Islet precursor cell (in vitro differentiated cells): ENCODE measurements at regions not wholly inside any gene's neighbourhood (a gene's known extent, or its start where the extent isn't known, plus 50 kb on each side); places are given as distances from the start of the nearest gene placed in this dataset.

Experiments
- DNase-seq: peaks from one replicate; pipeline ENCODE4 v3.0.0-alpha.2; 2018

DNA sequence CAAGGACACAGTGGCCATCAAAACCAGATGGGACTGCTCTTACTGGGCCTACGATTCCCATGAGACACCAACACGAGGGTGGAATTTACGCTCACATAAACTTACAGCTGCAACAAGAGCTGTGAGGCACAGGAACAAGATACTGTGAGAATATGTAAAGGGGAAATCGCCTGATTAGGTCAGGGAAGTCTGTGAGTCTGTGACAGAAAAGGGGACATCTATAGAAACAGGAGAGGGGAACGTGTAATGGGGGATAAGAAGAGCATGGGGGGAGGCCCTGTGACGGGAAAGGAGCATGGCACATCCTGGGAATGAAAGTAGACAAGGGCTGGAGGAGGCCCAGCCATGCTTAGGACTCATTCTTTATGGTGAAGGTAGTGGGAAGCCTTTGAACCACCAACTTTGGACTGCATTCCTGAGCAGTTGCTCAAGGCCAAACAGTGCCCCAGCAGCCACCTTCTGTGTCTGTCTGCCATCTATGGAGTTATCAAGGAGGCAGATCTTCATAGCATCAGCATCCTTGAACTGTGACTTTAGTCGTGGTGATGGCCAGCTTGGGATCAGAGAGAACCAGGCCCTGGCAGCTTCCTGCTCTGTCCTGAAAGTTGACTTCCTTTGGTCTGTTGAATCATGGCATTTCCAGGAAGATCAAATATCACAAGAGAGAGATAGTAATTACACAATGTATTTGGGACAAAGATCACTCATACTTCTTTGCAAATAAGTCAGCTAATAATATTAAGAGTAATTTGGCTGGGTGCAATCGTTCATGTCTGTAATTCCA is 87.9 kb upstream of the FAM169A start:
- peak; percentile 85 for DNase-seq

DNA sequence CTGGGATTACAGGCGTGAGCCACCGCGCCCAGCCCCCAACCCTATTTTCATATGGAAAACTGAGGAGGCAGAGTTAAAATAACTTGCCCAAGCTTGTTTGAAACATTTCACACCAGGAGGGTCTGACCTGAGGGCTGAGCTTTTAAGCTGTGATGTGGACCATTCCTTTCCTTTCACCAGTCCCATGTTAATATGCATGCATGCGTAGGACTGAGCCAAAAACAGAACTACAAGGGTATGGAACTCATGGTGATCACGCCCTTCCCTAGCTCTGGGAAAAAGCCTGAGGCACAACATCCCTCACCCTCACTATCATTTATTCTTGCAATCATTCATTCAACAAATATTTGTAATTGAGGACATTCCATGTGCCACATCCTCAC is 87.4 kb upstream of the FAM169A start:
- no peak for DNase-seq

DNA sequence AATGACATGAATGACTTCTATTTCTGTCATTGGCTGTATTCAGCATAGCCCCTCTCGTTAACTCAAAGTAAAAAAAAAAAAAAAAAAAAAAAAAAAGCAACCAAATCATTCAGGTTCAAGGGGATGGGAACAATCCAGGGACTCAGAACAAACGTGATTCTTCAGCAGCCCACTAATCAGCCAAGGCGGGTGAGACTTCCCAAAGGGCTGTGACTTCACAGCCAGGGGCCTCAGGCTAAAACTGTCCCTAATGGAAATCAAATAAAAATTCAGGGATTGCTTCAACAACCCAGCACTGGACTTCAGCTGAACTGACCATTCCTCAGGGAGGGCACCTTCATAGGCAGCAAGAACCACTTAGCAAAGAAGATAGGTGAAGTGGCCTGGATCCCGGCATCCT is 86.2 kb upstream of the FAM169A start:
- no peak for DNase-seq

DNA sequence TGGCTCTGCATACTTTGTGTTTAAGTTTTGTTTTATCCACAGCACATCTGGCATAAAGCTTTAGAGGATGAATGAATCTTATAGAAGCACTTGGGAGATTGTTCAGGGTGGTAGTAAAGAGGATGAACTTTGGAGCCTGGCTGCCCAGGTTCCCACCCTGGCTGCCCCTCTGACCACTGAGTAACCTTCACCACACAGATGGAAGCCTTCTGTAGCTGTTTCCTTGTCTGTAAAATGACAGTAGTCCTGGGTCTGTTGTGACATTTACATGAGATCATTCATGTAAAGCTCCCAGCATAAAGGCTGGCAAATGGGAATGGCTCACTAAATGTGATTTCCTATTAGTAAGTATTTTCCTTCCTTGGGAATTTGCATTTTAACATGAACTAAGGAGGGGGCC is 85.7 kb upstream of the FAM169A start:
- no peak for DNase-seq

DNA sequence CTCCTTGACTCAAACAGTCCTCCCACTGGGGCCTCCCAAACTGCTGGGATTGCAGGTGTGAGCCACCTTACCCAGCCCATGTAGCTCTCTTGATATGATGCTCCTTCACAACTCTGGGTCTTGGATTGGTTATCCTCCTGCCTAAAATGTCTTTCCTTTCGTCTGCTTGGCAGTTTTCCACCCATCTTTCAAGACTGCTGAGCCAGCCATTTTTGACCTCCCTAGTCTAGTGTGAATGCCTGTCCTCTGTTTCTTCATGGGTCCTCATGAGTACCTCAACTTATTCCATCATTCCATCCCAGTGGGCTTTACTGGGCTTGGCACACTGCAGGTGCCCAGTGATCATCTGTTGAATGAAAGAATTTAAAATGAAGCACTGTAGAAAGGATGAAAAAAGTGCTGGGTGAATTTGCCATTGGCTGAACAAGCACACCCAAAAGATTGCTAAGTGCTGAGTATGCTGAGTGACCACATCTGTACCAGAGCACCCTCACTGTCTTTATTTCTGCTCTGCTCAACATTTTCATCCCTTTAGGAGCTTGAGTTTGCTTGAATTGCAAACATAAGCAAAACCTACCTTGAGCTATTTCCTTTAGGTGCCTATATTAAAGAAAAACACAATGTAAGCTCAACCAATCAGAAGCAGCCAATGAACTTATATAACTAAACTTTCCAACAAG is 84.8 kb upstream of the FAM169A start:
- no peak for DNase-seq

DNA sequence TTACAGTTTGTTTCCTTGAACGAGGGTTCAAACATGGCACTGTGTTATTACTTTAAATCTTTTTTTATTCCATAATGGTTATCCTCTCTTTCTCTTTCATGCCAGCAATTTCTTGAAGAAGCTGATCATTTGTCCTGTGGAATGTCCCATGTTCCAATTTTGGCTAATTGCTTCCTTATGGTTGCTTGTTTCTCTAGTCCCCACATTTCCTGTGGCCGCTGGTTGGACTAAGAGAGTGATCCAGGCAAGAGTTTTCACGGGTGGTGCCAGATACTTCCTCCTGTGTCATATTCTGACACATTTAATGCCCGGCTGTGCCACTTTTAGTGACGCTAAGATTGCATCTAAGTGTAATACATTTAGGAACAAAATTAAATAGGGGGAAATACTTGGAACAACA is 83.8 kb upstream of the FAM169A start:
- no peak for DNase-seq

DNA sequence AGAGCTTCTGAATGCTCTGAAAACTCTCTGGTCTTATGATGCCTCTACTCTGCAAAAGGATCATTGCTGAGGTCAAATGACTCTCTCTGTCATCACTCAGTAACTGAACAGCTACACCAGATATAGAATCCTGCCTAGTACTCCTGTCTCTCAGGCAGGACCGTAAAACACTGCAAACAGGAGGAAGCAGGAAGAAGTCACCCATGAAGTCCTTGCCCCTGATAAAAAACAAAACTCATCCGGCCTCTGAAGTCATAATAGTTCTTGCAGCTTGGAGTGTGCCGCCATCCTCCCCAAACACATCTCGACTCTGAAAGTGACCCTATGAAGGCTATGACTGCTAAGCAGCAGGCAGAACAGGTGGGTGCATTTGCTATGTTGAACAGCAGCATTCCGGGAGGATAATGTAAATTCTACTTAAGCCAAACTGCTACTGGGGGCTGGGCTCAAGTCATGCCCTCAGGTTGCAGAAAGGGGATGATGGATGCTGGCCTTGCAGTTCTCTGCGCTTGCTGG is 81.9 kb upstream of the FAM169A start:
- peak; percentile 72 for DNase-seq

DNA sequence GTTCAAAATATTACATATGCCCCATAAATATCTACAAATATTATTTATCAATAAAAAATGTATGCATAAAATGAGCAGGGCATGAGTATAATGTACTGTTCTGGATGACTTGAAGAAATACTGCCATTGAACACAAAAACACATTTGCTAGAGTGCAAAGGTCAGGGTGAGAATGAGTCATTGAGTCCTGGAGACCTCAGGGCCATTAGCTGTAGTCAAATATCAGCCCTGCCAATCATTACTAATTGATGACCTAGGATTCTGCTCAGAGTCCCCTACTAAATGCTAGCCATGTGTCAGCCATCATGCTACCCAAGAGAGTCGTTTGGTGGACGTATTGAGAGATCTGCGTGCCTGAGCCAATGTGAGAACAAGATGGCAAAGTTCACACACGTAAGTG is 80.3 kb upstream of the FAM169A start:
- no peak for DNase-seq

DNA sequence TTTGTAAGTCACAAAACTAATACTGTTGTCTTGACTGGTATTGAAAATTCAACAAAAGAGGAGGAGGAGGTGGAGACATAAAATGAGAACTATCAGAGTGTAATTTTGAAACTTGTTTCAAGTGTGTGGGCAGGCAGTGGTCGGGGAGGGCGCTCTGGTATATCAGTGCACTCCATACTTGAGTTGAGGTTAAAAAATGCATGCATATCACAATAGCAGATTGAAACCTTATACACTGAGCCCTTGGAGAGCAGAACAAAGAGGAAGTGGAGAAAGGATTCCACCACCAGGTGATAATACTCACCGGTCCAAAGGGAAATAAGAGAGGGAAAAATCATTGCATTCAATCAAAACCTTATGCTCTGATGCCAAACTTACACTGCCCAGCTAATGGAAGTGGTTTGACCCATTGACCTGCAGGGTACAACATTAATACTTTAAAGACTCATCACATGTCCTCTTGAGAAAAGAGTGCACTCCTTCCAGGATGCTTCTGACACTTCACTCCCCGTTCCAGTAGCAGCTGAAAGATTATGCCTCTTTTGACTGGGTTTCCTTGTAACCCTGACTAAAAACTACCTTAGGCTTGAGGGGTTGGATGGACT is 79.5 kb upstream of the FAM169A start:
- no peak for DNase-seq

DNA sequence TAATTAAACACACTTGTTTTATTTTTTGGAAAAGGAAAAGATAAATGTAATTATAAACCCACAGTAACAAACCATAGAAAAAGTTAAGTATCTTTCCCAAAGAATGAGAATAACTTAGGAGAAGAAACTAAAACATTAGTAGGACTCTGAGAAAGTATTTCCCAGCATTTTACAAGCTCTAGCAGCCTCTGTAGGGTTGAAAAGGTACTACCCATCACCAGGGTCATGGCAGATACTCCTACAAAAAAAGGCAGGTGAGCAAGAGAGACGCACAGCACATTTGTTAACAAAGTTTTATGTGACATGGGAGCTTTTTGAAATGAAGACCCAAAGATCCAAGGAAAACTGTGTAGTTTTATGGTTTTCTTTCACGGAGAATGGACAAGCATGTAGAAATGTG is 77.7 kb upstream of the FAM169A start:
- DNase-seq = no peak

DNA sequence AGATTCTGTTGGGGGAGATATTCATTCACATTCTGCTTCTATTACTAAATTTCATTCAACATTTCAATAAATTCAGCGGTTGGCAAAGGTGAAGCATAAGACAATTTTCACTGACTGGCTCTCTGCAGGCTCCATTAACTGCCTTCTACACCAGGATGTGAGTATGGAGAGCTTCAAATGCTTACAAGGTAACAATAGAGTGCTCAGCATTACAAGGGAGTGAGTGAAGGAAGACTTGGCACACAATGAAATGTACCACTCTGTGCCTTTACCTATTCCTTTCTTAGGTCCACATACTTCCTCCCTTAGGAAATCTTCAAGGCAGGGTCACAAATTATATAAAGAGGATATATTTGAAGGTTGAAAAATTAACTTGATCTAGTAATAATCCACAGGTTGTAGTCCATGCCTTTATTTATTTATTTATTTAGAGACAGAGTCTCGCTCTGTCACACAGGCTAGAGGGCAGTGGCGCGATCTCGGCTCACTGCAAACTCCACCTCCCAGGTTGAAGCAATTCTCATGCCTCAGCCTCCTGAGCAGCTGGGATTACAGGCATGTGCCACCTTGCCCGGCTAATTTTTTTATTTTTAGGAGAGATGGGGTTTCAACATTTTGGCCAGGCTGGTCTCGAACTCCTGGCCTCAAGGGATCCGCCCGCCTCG is 76.6 kb upstream of the FAM169A start:
- DNase-seq = no peak

DNA sequence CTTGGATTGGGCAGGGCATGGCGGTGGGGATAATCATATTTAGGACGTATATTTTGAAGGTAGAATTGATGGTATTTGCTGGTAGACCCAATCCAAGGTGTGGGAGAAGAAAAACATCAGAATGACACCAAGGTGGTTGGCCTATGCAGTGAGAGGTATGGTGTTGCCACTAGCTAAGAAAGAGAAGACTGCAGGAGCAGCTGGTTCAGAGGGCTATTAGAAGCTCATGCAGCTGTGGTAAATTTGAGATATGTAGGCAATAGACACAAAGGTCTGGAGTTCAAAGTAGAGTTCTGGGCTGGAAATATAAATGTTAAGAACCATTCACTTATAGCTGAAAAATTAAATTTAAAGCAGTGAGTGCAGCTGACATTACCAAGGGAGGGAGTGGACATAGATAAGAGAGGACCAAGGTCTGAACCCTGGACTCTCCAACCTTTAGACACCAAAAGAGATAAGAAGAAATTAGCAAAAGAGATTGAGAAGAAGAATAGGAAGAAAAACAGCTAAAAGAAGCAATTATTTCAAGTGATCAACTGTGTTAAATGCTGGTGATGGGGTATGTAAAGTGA is 74.7 kb upstream of the FAM169A start:
- no peak for DNase-seq

DNA sequence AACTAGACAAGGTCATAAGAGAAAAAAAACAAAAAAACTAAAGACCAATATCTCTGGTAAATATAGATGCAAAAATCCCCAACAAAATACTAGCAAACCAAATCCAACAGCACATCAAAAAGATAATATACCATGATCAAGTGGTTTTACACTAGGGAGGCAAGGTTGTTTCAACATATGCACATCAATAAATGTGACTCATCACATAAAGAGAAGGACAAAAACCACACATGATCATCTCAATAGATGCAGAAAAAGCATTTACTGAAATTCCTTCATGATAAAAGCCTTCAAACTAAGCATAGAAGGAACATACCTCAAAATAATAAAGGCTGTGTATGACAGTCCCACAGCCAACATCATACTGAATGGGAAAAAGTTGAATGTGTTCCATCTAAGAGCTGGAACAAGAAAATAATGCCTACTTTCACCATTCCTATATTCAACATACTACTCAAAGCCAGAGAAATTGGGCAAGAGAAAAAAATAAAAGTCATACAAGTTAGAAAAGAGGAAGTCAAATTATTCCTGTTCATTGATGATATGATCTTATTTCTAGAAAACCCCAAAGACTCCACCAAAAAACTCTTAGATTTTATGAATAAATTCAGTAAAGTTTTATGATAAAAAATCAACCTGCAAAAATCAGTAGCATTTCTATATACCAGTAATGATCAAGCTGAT is 72.2 kb upstream of the FAM169A start:
- DNase-seq = no peak

DNA sequence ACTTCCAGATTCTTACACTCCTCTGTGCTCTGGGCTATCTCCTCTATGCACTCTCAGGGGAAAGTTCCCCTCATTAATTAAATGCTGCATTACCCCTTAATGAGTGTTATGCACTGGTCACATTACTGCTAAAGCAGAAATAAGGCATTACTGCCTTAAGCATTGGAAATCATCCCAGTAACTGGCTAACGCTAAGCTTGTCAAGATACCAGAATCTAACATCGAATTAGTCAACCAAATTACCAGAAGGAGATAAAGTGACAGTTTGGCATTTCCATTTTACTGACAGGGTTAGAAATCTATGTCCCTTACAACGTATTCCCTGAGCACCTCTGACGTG is 69.5 kb upstream of the FAM169A start:
- no peak for DNase-seq

DNA sequence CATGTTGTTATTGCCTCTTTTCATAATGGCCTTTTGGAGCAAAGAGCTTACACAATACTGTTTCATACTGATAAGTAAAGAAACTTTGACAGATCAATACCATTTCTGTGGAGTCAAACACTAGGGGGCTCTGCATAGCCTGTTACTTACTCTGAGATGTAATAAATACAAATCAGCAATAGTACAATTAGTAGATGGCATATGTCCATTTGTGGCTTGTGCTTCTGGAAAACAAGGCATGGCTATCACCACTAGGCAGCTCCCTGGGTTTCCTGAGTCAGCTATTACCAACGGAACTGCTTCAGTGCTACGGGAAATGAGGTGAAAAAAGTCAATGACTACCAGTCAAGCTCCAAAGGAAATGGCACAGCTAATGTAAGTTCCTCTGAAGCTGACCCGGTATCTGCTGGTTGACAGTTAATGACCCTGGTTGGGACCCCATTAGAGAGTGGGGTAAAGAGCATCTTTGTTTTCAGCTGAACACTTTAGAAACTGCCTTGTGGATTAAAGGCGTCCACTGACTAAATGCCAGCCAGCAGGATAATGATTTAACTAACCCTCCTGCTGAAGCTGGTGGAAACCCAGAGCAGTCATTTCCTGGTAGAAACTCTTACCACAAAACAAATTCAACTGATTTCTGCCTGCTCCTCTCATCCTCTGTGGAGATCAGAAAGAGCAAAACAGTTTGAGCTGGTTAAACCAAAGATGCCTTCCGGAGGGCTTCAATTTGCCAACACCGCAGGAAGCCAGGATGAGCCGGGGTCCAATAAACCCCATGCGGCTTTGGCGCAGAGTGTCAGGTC is 69.0 kb upstream of the FAM169A start:
- DNase-seq = no peak

DNA sequence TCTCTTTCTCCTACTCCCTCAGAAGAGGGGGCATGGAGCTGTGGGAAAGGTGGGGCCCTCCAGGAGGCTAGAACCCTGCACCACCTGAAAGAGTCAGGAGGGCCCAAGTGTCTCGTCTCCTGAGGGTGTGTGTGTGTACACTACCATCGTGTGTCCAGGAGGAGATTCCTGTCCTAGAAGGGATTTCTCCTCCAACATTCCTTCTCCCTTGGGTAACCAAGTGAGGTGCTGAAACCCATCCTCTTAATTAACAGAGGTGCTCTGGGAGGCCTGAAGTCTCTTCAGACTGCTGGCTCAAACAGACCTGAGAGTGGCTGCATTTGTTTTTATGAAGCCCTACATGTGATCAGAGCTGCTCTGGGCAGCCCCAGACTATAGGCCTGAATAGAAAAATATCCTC is 61.1 kb upstream of the FAM169A start:
- DNase-seq = no peak

DNA sequence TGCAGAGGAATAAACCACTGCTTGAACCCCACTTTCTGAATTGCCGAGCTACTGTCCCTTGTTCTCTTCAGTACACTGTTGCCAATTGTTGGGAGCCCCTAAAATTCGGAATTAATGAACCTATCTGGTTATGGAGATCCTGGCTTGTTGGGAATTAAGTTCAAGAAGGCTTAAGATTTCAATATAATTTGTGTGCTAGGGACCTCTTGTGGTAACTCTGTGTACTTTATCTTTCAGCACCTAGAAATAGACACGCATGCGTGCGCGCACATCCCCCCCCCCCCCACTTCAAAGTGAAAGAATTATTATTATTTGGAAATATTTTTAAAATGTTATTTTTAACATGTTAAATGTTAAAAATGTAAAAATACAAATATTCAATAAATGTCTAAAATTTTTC is 53.3 kb upstream of the FAM169A start:
- no peak for DNase-seq

DNA sequence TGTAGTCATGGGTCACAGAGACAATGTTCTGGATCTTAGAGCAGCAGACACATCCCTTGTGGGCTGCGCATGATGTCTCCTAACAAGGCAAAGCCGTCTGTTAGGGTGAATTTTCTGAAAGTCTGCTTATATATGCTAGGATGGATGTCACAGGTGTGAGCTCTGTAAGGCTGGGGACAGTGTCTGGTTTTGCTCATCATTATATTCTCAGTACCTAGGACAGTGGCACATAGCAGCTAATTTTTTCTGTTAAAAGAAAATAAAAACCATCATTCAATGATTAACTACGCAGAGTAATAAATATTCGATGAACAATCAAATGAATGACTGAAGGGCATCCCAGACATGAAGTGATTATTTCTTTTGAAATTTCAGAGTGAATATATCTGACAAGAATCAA is 52.9 kb upstream of the FAM169A start:
- no peak for DNase-seq

DNA sequence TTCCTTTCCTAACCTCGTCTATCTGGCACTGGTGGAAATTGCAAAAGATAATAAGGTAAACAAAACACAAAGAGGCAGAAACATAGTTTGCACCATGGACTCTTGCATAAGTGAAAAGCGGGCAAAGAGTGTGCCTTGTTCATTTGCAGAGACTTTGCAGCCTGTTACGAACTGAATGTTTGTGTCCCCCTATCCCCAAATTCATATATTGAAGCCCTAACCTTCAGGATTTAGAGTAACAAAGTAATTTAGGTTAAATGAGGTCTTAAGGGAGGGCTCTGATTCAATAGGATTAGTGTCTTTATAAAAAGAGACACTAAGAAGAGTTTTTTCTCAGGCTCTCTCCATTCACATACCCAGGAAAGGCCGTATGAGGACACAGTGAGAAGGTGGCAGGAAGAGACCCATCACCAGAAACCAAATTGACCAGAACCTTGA is 52.1 kb upstream of the FAM169A start:
- no peak for DNase-seq

DNA sequence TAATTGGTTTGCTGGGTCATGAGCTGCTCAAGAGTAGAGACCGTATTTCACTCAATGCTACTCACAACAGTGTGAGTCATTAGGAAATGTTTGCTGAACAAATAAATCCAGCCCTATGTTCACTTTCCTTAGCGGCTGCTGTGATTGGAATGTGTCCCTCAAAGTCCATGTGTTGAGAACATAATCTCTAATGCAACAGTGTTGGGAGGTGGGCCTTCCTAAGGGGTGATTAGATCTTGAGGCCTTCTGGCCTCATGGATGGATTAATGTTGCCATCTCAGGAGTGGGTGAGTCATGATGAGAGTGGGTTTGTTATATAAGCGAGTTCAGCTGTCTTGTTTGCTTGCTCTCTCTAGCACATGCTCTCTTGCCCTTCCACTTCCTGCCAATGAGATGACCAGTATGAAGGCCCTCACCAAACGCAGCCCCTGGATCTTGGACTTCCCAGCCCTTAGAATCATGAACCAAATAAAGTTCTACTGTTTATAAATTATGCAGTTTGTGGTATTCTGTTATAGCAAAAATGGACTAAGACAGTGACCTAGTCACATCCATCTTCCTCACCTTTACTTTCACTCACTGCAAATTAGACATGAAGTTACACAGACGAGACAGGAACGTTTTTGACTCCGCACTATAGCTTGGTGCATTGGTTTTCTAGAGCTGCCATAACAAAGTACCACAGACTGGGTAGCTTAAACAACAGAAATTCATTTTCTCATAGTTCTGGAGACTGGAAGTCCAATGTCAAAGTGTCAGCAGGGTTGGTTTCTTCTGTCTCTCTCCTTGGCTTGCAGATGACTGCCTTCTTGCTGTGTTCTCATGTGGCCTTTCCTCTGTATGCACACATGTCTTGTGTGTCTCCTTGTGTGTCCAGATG is 50.9 kb upstream of the FAM169A start:
- DNase-seq = no peak
